ENCODE measurements at regions not wholly inside any gene's neighbourhood (a gene's known extent, or its start where the extent isn't known, plus 50 kb on each side); places are given as distances from the start of the nearest gene placed in this dataset.

GRCh38 chr2:3034396-3034795 lies 343.2 kb downstream of the EIPR1 start:
- no peak for TF ChIP-seq CTCF (conservative IDR thresholded peaks at IDR 0.05 in 1 of 2, IDR thresholded peaks at IDR 0.05 in 1 of 2; ENCODE audit: low read depth in 1 of 2, low read length in 2 of 2)
- no peak for TF ChIP-seq EZH2 (IDR thresholded peaks at IDR 0.05; ENCODE audit: low read length, missing control alignments)

Measured in fibroblast of lung (primary cell).